ENCODE measurements at regions not wholly inside any gene's neighbourhood (a gene's known extent, or its start where the extent isn't known, plus 50 kb on each side); places are given as distances from the start of the nearest gene placed in this dataset.

- no peak for TF ChIP-seq ZFP30 (CRISPR knock-in tag; IDR thresholded peaks at IDR 0.05)
- no peak for TF ChIP-seq RARB (CRISPR knock-in tag; IDR thresholded peaks at IDR 0.05)
- TF ChIP-seq SNAI2 (CRISPR knock-in tag; IDR thresholded peaks at IDR 0.05) = no peak
- TF ChIP-seq TOX (CRISPR knock-in tag; IDR thresholded peaks at IDR 0.05; ENCODE audit: borderline replicate concordance) = no peak
- TF ChIP-seq PATZ1 (CRISPR knock-in tag; IDR thresholded peaks at IDR 0.05; ENCODE audit: borderline replicate concordance) = no peak
- no peak for TF ChIP-seq CSRNP3 (CRISPR knock-in tag; IDR thresholded peaks at IDR 0.05)
Measured at GRCh38 chr20:50426866-50427718, 83.1 kb upstream of the PTPN1 start.

Data from SK-N-SH treated with all-trans-retinoic acid at 6 μM for 48 hours (cell line).